ENCODE measurements at regions not wholly inside any gene's neighbourhood (a gene's known extent, or its start where the extent isn't known, plus 50 kb on each side); places are given as distances from the start of the nearest gene placed in this dataset.

DNA sequence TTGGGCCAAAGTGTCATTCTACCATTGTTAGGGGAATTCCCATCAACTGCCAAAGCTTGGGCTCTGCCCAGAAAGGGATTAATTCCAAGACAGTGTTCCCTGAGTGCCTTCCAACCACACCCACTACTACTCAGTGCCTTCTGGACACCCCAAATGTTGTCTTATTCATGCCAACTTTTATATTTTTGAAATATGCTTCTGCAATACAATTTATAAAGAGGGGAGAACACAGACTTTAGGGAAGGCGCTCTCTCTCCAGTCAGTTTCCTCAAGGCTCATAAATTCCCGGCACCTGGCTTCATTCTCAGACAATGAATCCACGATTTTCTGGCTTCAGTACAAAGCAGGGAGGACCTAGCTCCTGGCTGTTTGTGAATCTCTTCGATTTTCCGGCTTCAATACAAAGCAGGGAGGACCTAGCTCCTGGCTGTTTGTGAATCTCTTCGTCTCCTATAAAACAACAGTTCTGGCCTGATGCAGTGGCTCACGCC, 120.1 kb upstream of the MYO10 start:
- TF ChIP-seq, protein P1, sequence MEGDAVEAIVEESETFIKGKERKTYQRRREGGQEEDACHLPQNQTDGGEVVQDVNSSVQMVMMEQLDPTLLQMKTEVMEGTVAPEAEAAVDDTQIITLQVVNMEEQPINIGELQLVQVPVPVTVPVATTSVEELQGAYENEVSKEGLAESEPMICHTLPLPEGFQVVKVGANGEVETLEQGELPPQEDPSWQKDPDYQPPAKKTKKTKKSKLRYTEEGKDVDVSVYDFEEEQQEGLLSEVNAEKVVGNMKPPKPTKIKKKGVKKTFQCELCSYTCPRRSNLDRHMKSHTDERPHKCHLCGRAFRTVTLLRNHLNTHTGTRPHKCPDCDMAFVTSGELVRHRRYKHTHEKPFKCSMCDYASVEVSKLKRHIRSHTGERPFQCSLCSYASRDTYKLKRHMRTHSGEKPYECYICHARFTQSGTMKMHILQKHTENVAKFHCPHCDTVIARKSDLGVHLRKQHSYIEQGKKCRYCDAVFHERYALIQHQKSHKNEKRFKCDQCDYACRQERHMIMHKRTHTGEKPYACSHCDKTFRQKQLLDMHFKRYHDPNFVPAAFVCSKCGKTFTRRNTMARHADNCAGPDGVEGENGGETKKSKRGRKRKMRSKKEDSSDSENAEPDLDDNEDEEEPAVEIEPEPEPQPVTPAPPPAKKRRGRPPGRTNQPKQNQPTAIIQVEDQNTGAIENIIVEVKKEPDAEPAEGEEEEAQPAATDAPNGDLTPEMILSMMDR (IDR thresholded peaks at IDR 0.05): no peak
- TF ChIP-seq POLR2A (IDR thresholded peaks at IDR 0.05): no peak
